Muscle layer of duodenum (tissue), 2 donors: ENCODE measurements at regions not wholly inside any gene's neighbourhood (a gene's known extent, or its start where the extent isn't known, plus 50 kb on each side); places are given as distances from the start of the nearest gene placed in this dataset.

ENCODE experiments used
- H3K27ac ChIP-seq: one replicate; pipeline ENCODE4 v1.7.0; 2013; ENCODE audit warnings: mild to moderate bottlenecking, low read length
- H3K27me3 ChIP-seq: one replicate; pipeline ENCODE4 v1.7.0; 2013; ENCODE audit warnings: low read depth, mild to moderate bottlenecking, control low read depth, low read length
- H3K36me3 ChIP-seq, 2 donors: one replicate each; pipeline ENCODE4 v1.7.0; 2013; ENCODE audit warnings: low read length in 2 of 2, control low read depth in 1 of 2, mild to moderate bottlenecking in 1 of 2; ENCODE audit not compliant: insufficient read depth in 2 of 2, control insufficient read depth in 1 of 2
- H3K4me1 ChIP-seq, 2 donors: one replicate each; pipeline ENCODE4 v1.7.0; 2013; ENCODE audit warnings: low read length in 2 of 2, mild to moderate bottlenecking in 2 of 2, control low read depth in 1 of 2, moderate library complexity in 1 of 2; ENCODE audit not compliant: insufficient read depth in 2 of 2, control insufficient read depth in 1 of 2
- H3K4me3 ChIP-seq, 2 donors: one replicate each; pipeline ENCODE4 v1.7.0; 2013; ENCODE audit warnings: low read length in 2 of 2, low read depth in 1 of 2, mild to moderate bottlenecking in 1 of 2
- H3K9me3 ChIP-seq, 2 donors: one replicate each; pipeline ENCODE4 v1.7.0; 2013; ENCODE audit warnings: low read length in 2 of 2, control low read depth in 1 of 2, mild to moderate bottlenecking in 1 of 2; ENCODE audit not compliant: control insufficient read depth in 1 of 2
- donor health status: healthy.

DNA sequence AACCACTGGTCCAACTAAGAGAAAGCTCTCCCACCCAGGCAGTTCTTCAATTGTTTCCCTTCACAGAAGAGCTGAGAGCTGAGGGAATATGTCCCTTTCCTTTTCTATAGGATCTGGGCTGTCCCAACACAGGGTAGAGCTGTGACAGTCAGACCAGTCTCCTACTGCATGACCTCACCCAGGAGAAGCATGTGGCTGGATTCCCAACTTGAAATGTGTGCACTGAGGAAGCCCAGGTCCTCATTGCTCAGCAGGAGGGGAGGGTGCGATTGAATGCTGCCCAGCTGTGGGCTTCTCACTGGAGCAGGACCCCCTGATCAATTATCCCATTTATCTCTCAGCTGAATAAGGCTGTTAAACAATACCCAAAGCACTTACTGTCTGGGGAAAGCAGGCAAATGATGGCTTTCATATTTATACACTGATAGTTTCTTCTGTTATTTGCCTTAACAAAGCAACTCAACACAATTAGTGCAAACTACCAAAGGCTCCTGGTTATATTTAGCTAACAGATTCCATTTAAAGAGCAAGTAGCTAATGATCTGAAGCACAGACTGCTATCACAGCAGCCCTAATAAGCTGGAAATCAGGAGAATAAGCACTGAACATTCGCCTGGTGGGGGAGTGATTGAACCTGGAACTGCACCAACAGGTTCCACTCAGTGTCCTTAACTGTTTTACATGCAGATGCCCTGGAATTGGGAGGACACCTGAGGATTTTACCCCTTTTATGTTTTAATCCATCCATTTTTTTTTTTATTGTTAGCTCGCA lies 508.8 kb downstream of the CCSER2 start:
- H3K36me3 ChIP-seq: no peaks in the 10 kb centered on the region
- H3K27me3 ChIP-seq: no peaks in the 10 kb centered on the region
- H3K27ac ChIP-seq: no peak overlapping the region

DNA sequence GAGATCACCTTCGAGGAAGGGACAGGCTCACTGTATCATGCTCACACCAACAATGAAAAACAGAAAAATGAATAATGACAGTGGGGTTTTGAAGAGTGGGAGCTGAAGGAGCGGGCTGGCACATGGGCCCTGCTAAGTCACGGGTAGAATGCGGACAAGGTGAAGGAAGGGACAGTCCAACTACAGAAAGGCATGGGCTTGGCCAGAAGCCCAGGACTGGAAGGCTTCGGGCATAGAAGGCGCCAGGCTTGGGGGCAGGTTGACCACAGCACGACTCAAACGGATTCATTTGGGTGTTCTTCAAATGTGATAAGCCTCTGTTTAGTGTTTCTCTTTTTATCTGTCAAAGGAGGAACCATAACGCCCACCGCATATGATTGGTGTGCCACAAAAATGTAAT lies 509.5 kb downstream of the CCSER2 start:
- Histone ChIP-seq H3K9me3 (no peaks in the 10 kb centered on the region), H3K36me3 (no peaks in the 10 kb centered on the region), H3K4me3 (no peak overlapping the region), H3K27ac (no peak overlapping the region), H3K4me1 (peaks cover 0 to 13% of the 10 kb centered on the region in 2 donors), H3K27me3 (no peaks in the 10 kb centered on the region)

More for the DNA sequence above, 508.8 kb downstream of the CCSER2 start:
- peaks cover 0 to 7% of the 10 kb centered on the region in 2 donors for H3K4me1 ChIP-seq
- H3K9me3 ChIP-seq: no peaks in the 10 kb centered on the region
- no peak overlapping the region for H3K4me3 ChIP-seq

DNA sequence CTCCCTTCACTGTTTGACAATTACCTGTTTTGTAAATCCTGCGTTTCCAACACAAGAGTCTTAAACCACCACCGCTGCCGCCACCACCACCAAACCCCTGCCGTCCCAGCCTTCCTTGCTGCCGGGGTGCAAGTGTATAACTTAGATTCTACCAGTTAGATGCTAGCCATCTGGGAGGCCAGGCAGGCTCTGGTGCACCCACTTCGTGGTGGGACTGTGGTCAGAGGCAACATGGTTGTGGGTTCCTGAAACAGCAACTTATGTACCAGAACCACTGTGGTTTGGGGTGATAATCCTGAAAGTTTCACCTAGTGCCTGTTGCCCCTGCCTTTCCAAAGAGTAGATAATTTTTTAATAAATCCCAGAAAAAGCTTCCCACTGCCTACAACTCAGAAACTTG lies 510.5 kb downstream of the CCSER2 start:
- Histone ChIP-seq H3K36me3 (no peaks in the 10 kb centered on the region), H3K9me3 (no peaks in the 10 kb centered on the region), H3K4me1 (peaks cover 0 to 13% of the 10 kb centered on the region in 2 donors), H3K27me3 (no peaks in the 10 kb centered on the region), H3K4me3 (no peak overlapping the region), H3K27ac (no peak overlapping the region)

DNA sequence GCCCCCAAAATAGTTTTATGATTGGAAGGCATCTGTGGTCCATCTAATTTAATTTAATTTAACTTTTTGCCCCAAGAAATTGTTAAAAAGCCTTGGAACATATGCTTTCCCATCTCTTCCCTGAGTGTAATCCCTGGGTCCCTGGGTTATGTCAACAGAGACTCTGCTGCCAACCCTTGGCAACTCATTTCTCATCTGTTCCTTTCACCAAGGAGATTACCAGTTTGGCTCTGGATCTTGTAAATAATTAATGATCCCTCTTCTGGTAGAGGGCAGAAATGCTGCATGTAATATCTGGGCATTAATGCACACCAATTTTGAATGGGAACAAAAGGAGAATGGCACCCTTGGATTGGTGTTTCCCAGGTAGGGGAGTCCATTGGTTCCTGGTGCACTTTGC lies 514.2 kb downstream of the CCSER2 start:
- Histone ChIP-seq H3K4me3 (no peak overlapping the region), H3K4me1 (peaks cover 0 to 10% of the 10 kb centered on the region in 2 donors), H3K9me3 (no peaks in the 10 kb centered on the region), H3K27me3 (no peaks in the 10 kb centered on the region), H3K36me3 (no peaks in the 10 kb centered on the region), H3K27ac (no peak overlapping the region)

DNA sequence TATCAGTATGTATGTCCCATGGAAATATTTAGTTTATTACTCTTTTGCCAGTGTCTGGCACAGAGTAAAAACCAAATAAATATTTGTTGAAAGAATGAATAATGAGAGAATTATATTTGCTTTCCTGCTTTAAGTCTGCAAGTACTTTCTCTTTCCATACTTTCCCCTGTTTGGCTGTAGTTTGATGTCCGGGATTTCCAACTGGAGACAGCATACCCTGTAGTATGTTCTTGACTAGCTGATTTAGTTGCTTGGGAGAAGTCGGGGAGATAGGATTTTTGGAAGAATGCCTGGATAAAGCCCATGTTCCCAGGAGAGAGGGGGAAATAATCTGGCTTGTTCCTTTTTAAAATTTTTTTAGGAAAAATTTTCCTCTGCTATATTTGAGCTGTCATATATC lies 516.1 kb downstream of the CCSER2 start:
- H3K4me1 ChIP-seq: peaks cover 0 to 6% of the 10 kb centered on the region in 2 donors
- H3K27me3 ChIP-seq: no peaks in the 10 kb centered on the region
- no peaks in the 10 kb centered on the region for H3K36me3 ChIP-seq
- H3K9me3 ChIP-seq: no peaks in the 10 kb centered on the region
- no peak overlapping the region for H3K4me3 ChIP-seq
- H3K27ac ChIP-seq: no peak overlapping the region

DNA sequence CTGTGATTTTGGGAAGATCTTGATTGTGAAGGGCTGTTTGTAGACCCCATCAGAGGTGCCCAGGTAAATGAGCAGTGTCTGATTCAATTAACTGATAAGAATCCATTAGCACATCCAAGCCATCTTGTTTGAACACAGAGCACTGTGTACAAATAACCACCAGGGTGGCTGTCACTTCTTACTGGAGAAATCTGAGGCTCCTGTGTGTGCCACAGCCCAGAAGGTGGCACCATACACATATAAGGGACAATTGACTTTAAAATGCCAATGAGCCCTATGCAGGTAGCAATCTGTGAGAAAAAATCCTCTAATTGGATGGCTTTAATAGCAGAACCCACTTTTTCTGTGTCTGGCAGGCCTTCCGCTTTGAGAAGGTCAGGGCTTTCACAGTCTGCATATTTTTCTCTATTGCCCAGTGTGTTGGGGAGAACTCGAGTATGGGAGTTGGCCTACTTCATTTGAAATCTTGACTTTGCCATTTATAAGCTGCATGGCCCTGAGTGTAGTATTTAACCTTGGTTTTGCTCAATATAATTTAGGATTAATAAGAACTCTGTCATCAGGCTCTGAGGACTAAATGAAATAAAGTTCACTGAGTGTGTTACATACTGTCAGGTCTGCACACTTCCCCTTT lies 517.4 kb downstream of the CCSER2 start:
- no peak overlapping the region for H3K4me3 ChIP-seq
- H3K4me1 ChIP-seq: peaks cover 0 to 6% of the 10 kb centered on the region in 2 donors

DNA sequence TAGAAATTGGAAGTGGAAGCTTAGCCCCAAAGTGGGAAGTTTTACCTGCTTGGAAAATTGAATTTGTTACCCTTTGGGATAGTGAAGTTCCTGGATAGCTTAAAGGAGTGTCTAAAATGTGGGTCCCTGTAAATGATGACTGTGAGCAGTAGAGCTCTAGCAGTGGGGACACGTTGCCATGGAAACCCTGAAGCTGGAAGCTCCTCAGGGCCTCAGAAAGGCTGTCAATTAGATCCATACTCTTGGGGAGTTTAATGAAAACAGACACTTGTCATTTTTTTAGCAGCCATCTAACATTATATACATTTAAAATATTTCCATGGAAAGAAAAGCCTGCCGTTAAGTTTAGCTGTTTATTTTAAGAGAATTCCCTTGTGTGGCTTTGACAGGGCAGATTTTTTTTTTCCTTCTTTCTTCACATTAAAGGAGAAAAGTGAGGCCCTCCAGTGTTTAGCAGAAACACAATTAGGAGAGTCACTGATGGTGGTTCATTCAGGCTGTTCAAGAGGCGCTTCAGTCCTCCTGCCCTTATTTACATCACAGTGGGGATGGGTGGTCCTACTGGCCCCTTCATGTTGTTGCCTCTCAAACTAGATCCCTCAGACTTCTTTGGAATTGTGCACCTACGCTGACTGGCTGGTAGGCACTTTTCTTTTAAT lies 518.4 kb downstream of the CCSER2 start:
- H3K4me3 ChIP-seq: no peak overlapping the region
- H3K36me3 ChIP-seq: no peaks in the 10 kb centered on the region
- H3K27ac ChIP-seq: no peak overlapping the region
- H3K27me3 ChIP-seq: no peaks in the 10 kb centered on the region
- H3K4me1 ChIP-seq: peaks cover 0 to 6% of the 10 kb centered on the region in 2 donors
- no peaks in the 10 kb centered on the region for H3K9me3 ChIP-seq

More for the DNA sequence above, 517.4 kb downstream of the CCSER2 start:
- H3K36me3 ChIP-seq: no peaks in the 10 kb centered on the region
- no peaks in the 10 kb centered on the region for H3K27me3 ChIP-seq
- no peaks in the 10 kb centered on the region for H3K9me3 ChIP-seq
- no peak overlapping the region for H3K27ac ChIP-seq

DNA sequence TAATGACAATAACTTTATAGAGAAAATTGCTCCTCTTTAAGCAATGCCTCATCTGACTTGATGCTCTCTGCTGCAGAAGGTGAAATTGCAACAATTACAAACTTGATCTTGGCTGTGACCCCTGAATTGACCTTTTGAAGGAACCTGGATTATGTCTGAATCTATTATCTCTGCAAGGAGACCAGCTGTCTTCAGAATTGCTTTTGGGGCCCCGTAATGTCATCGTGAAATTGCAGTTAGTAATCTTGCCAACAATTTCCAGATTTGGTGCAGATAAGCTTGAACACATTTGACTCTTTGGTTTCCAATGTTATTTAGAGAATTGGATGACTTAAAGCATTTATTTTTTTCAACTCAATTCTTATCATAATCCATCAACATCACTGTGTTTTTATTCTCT lies 520.6 kb downstream of the CCSER2 start:
- H3K27ac ChIP-seq: no peak overlapping the region
- no peaks in the 10 kb centered on the region for H3K4me1 ChIP-seq
- H3K4me3 ChIP-seq: no peak overlapping the region
- no peaks in the 10 kb centered on the region for H3K9me3 ChIP-seq
- no peaks in the 10 kb centered on the region for H3K27me3 ChIP-seq
- no peaks in the 10 kb centered on the region for H3K36me3 ChIP-seq

DNA sequence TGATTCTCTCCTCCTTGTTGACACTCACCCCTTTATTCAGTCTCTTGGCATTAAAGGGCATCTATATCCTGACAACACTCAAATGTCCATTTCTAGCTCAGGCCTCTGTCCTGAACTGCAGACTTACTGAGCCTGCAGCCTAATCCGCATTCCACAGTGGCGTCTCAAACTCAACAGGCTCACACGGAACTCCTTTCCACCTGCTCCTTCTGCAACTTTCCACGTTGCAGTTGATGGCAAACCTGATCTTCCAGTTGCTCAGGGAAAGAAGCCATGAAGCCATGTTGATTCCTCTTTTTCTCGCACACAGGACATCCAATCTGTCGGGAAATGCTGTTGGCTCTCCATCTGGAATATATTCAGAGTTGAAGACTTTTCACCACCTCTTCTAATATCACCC lies 522.4 kb downstream of the CCSER2 start:
- Histone ChIP-seq H3K36me3 (no peaks in the 10 kb centered on the region), H3K27ac (no peak overlapping the region), H3K9me3 (no peaks in the 10 kb centered on the region), H3K4me1 (no peaks in the 10 kb centered on the region), H3K27me3 (no peaks in the 10 kb centered on the region), H3K4me3 (no peak overlapping the region)

DNA sequence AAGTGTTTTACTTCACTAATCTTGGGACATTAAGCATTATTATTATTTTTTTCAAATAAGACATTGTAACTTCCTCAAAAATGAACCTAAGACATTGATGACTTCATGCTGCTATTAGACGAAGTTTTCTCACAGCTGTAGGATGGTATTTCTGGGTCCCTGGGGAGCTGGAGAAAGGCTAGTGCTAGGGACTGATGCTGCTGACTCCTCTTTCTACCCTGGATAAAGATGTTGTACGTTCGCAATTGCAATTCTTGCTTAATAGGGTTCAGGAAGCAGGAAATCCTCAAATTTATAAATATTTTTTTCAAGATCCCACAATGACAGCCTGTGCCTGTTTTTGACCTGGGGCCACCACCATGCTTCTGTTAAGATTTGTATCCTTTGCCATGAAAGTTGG lies 526.0 kb downstream of the CCSER2 start:
- Histone ChIP-seq H3K9me3 (no peaks in the 10 kb centered on the region), H3K4me3 (no peak overlapping the region), H3K36me3 (no peaks in the 10 kb centered on the region), H3K27me3 (no peaks in the 10 kb centered on the region), H3K27ac (no peak overlapping the region), H3K4me1 (no peaks in the 10 kb centered on the region)

DNA sequence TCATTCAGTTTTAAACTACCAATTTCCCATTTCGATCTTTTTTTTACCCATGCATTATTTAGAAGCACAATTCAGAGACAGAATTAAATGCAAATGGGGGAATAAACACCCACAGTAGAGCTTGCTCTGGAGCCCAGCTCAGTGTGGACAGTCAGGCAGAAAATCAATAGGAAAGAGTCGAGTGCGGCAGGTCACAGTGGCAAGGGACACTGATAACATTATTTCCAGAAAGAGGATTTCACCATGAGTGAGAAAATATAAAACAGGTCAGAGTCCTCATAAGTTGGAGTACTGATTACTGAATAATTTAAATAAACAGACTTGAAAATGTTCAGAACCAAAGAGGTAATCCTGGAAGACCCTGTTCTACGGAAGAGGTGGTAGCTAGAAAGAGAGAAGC lies 532.5 kb downstream of the CCSER2 start:
- no peaks in the 10 kb centered on the region for H3K9me3 ChIP-seq
- H3K27ac ChIP-seq: no peak overlapping the region

More for the DNA sequence above, 532.5 kb downstream of the CCSER2 start:
- Histone ChIP-seq H3K4me3 (no peak overlapping the region), H3K27me3 (no peaks in the 10 kb centered on the region), H3K4me1 (no peaks in the 10 kb centered on the region), H3K36me3 (no peaks in the 10 kb centered on the region)
